B cell (primary cell): ENCODE measurements at regions not wholly inside any gene's neighbourhood (a gene's known extent, or its start where the extent isn't known, plus 50 kb on each side); places are given as distances from the start of the nearest gene placed in this dataset.

Experiments used
- ATAC-seq: fragments of 200-7000 bp; cut with Tn5 transposase; one replicate; pipeline ENCODE4 v1.10.0; 2021; ENCODE audit warnings: low read depth, mild to moderate bottlenecking, moderate number of reproducible peaks, moderate library complexity
- CTCF ChIA-PET: fragments of 350-600 bp; sonication (Branson Sonifier 250); formaldehyde crosslinking; loops from one replicate; lab custom pipeline; 2021; ENCODE audit warnings: antibody characterized with exemption, inconsistent platforms; lab: Charles Lee
- POLR2A ChIA-PET: fragments of 350-600 bp; sonication (Branson Sonifier 250); formaldehyde crosslinking; loops from one replicate; lab custom pipeline; 2021; ENCODE audit warnings: antibody characterized with exemption; lab: Charles Lee
- DNase-seq: peaks from one replicate; pipeline ENCODE4 v3.0.0; 2013
- H2AFZ ChIP-seq: 2 replicates; pipeline ENCODE4 v1.6.1; 2012; ENCODE audit warnings: mild to moderate bottlenecking, low read depth, low read length; ENCODE audit not compliant: insufficient read depth, poor library complexity, severe bottlenecking
- H3K27ac ChIP-seq, 2 donors: 1 replicate in 1 of 2; 2 replicates in 1 of 2; pipeline ENCODE4 v1.5.1; 2012 to 2013; ENCODE audit warnings: low read length in 2 of 2, mild to moderate bottlenecking in 2 of 2, moderate library complexity in 1 of 2
- H3K27me3 ChIP-seq, 4 experiments: fragments of 200-600 bp in 1 of 4; sonication (generic) in 1 of 4; replicated peaks in 1 of 4; 1 replicate in 2 of 4; 2 replicates in 2 of 4; pipeline versions ENCODE4 v1.6.1 to v1.7.0; 2013 to 2016; ENCODE audit warnings: low read length in 3 of 4, mild to moderate bottlenecking in 2 of 4, mixed read lengths in 1 of 4, moderate library complexity in 1 of 4; ENCODE audit not compliant: insufficient read depth in 4 of 4, control insufficient read depth in 3 of 4; ENCODE audit errors: control extremely low read depth in 1 of 4
- H3K36me3 ChIP-seq, 2 experiments: replicated peaks in 1 of 2; 1 replicate in 1 of 2; 2 replicates in 1 of 2; pipeline versions ENCODE4 v1.6.1 to v1.7.1; 2013; ENCODE audit warnings: low read length in 1 of 2; ENCODE audit not compliant: insufficient read depth in 2 of 2, control insufficient read depth in 1 of 2; ENCODE audit errors: control extremely low read depth in 1 of 2, extremely low read depth in 1 of 2
- H3K4me1 ChIP-seq, 2 donors: fragments of 200-600 bp in 1 of 2; sonication (generic) in 1 of 2; 1 replicate in 1 of 2; 2 replicates in 1 of 2; pipeline versions ENCODE4 v1.5.1 to v1.6.1; 2013 to 2017; ENCODE audit warnings: low read length in 2 of 2; ENCODE audit not compliant: control insufficient read depth in 2 of 2, insufficient read depth in 2 of 2
- H3K4me2 ChIP-seq: replicated peaks from 2 replicates; pipeline ENCODE3; 2012; ENCODE audit warnings: mild to moderate bottlenecking, low read depth, low read length; ENCODE audit not compliant: poor library complexity, severe bottlenecking
- H3K4me3 ChIP-seq, 5 experiments: fragments of 200-600 bp in 1 of 5; sonication (generic) in 1 of 5; 1 replicate in 3 of 5; 2 replicates in 2 of 5; pipeline versions ENCODE4 v1.5.1 to v1.7.0; 2011 to 2016; ENCODE audit warnings: low read length in 4 of 5, mild to moderate bottlenecking in 4 of 5, low read depth in 2 of 5, control low read depth in 1 of 5, moderate library complexity in 1 of 5; ENCODE audit not compliant: insufficient read depth in 1 of 5; ENCODE audit errors: control extremely low read depth in 1 of 5, extremely low read depth in 1 of 5
- H3K79me2 ChIP-seq: fragments of 200-600 bp; sonication (generic); one replicate; pipeline ENCODE4 v1.6.0; 2016; ENCODE audit warnings: low read length; ENCODE audit not compliant: control insufficient read depth, insufficient read depth
- H3K9ac ChIP-seq: fragments of 200-600 bp; sonication (generic); 2 replicates; pipeline ENCODE4 v1.6.1; 2017; ENCODE audit warnings: mild to moderate bottlenecking, low read length, moderate library complexity
- H3K9me3 ChIP-seq, 3 donors: one replicate each; pipeline versions ENCODE4 v1.6.1 to v1.7.1; 2013; ENCODE audit warnings: low read length in 2 of 3; ENCODE audit not compliant: control insufficient read depth in 2 of 3, insufficient read depth in 1 of 3; ENCODE audit errors: control extremely low read depth in 1 of 3
- H4K20me1 ChIP-seq: 2 replicates; pipeline ENCODE4 v1.6.0; 2012; ENCODE audit warnings: mild to moderate bottlenecking, low read length; ENCODE audit not compliant: insufficient read depth, control insufficient read depth, poor library complexity, severe bottlenecking
- H3K27ac Mint-ChIP-seq: one replicate; pipeline ENCODE4 v1.8.0; 2021; ENCODE audit warnings: mixed read lengths
- H3K27me3 Mint-ChIP-seq: one replicate; pipeline ENCODE4 v1.8.0; 2021; ENCODE audit warnings: mixed read lengths
- H3K4me1 Mint-ChIP-seq: one replicate; pipeline ENCODE4 v1.8.0; 2021; ENCODE audit warnings: mixed read lengths
- H3K4me3 Mint-ChIP-seq: one replicate; pipeline ENCODE4 v1.8.0; 2021; ENCODE audit warnings: mixed read lengths
- H3K9me3 Mint-ChIP-seq: one replicate; pipeline ENCODE4 v1.8.0; 2022; ENCODE audit warnings: mixed read lengths; ENCODE audit not compliant: insufficient read depth
- CTCF ChIP-seq: fragments of 200-600 bp; IDR thresholded peaks from one replicate; pipeline ENCODE4 v1.8.0; 2022; ENCODE audit warnings: antibody characterized with exemption, mild to moderate bottlenecking
- EZH2 ChIP-seq: IDR thresholded peaks from 2 replicates; pipeline ENCODE4 v1.6.1; 2012; ENCODE audit warnings: borderline replicate concordance, low read depth, mild to moderate bottlenecking, moderate library complexity, low read length; ENCODE audit not compliant: insufficient read depth, poor library complexity, severe bottlenecking
- WGBS: methylation state at CpG from one replicate; pipeline ENCODE4 v1.1.5; 2013; ENCODE audit warnings: missing lambda C conversion rate; ENCODE audit not compliant: insufficient coverage; 5-methylcytosine and 5-hydroxymethylcytosine counted together
- intact Hi-C: fragments of 100-400 bp; cut with micrococcal nuclease; formaldehyde crosslinking; loops from one replicate; pipeline ENCODE4 v1.10.0; 2022

- Histone ChIP-seq H3K4me1 (peaks cover 7 to 10% of the 10 kb centered on the region in 2 donors), H3K79me2 (no peaks in the 10 kb centered on the region), H2AFZ (no peak overlapping the region), H3K9ac (no peak overlapping the region), H3K27ac (no peak overlapping the region), H4K20me1 (no peaks in the 10 kb centered on the region), H3K9me3 (no peaks in the 10 kb centered on the region), H3K27me3 (peaks cover 0 to 34% (median 6%) of the 10 kb centered on the region in 4 experiments), H3K36me3 (no peaks in the 10 kb centered on the region), H3K4me3 (no peak overlapping the region), H3K4me2 (no peak overlapping the region)
- TF ChIP-seq EZH2 (no peak), CTCF (no peak)
- H3K27me3 Mint-ChIP-seq: peaks cover 40% of the 10 kb centered on the region
- H3K4me1 Mint-ChIP-seq: peaks cover 14% of the 10 kb centered on the region
- H3K9me3 Mint-ChIP-seq: no peaks in the 10 kb centered on the region
- no peak overlapping the region for H3K4me3 Mint-ChIP-seq
- ATAC-seq: no peak
- H3K27ac Mint-ChIP-seq: no peak overlapping the region
- CTCF ChIA-PET: no interaction called here
- DNase-seq: no peak
- 91% methylated on average over 9 of the region's 11 CpGs for WGBS
- POLR2A ChIA-PET: no interaction called here
- intact Hi-C loops: no loop called here
Observed at GRCh38 chr3:194272221-194272620, 78.9 kb downstream of the CPN2 start.

- DNase-seq (no peak), ATAC-seq (no peak)
- H3K27ac ChIP-seq: no peak overlapping the region
- intact Hi-C loops: no loop called here
- Mint-ChIP-seq H3K4me3 (no peak overlapping the region), H3K27ac (peak overlapping the region; percentile 63), H3K4me1 (peaks cover 14% of the 10 kb centered on the region), H3K9me3 (no peaks in the 10 kb centered on the region), H3K27me3 (peaks cover 34% of the 10 kb centered on the region)
- ChIA-PET POLR2A (no interaction called here), CTCF (no interaction called here)
- H3K36me3 ChIP-seq: no peaks in the 10 kb centered on the region
- TF ChIP-seq CTCF: no peak
- TF ChIP-seq EZH2: no peak
- peaks cover 7 to 10% of the 10 kb centered on the region in 2 donors for H3K4me1 ChIP-seq
- H4K20me1 ChIP-seq: no peaks in the 10 kb centered on the region
- no peaks in the 10 kb centered on the region for H3K79me2 ChIP-seq
- no peak overlapping the region for H2AFZ ChIP-seq
- H3K4me2 ChIP-seq: no peak overlapping the region
- 94% methylated on average over 30 of the region's 32 CpGs for whole genome bisulfite sequencing
- H3K27me3 ChIP-seq: peaks cover 0 to 43% (median 6%) of the 10 kb centered on the region in 4 experiments
- no peaks in the 10 kb centered on the region for H3K9me3 ChIP-seq
- H3K9ac ChIP-seq: no peak overlapping the region
- no peak overlapping the region for H3K4me3 ChIP-seq
Observed at GRCh38 chr3:194272861-194273742, 78.0 kb downstream of the CPN2 start.
